Ovary (tissue), 3 donors: ENCODE measurements at regions not wholly inside any gene's neighbourhood (a gene's known extent, or its start where the extent isn't known, plus 50 kb on each side); places are given as distances from the start of the nearest gene placed in this dataset.

Experiments
- POLR2A ChIP-seq: fragments of 450-650 bp; IDR thresholded peaks from one replicate; pipeline ENCODE4 v1.6.1; 2017; ENCODE audit warnings: antibody characterized with exemption, mild to moderate bottlenecking, moderate library complexity
- TF ChIP-seq, protein P1 (sequence below), 3 donors: fragments of 450-650 bp in 2 of 3; fragments of 200-600 bp in 1 of 3; IDR thresholded peaks; one replicate each; pipeline versions ENCODE4 v1.5.1 to v1.8.0; 2016 to 2022; ENCODE audit warnings: antibody characterized with exemption in 3 of 3, mild to moderate bottlenecking in 1 of 3
- donor health status: DM: no; HTN: no; CAD: no.

DNA sequence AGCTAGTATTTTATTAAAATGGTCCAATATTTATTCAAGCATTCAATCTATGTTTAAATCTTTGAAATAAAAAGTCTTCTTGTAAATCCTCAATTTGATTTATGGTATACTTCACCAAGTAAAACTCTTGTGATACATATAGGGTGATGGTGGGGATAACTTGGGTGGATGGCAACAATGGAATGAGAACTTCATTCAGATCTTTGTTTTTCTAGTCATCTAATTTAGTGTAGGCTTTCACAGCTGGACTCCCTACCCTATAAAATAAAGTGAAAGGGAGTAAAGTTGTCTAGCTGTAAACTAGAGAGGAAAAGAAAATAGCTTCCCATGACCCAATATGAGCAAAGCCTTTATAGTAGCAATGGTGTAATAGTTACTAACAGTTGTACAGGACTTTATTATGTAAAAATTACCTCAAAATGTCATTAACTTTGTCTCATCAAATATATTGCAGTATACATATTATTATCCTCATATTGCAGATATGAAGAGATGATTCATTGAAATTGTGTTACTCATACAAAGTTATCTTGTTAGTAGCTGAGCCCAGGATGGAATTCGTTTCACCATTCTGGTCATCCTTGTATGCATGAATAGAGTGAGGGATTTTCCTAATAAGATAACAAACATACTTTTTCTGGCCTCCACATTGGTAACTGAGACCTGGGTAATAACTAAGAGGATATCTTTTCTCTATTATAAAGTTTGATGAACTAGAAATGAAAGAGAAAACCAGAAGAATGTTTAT is 1377.7 kb upstream of the ADGRL4 start:
- TF ChIP-seq, protein P1, sequence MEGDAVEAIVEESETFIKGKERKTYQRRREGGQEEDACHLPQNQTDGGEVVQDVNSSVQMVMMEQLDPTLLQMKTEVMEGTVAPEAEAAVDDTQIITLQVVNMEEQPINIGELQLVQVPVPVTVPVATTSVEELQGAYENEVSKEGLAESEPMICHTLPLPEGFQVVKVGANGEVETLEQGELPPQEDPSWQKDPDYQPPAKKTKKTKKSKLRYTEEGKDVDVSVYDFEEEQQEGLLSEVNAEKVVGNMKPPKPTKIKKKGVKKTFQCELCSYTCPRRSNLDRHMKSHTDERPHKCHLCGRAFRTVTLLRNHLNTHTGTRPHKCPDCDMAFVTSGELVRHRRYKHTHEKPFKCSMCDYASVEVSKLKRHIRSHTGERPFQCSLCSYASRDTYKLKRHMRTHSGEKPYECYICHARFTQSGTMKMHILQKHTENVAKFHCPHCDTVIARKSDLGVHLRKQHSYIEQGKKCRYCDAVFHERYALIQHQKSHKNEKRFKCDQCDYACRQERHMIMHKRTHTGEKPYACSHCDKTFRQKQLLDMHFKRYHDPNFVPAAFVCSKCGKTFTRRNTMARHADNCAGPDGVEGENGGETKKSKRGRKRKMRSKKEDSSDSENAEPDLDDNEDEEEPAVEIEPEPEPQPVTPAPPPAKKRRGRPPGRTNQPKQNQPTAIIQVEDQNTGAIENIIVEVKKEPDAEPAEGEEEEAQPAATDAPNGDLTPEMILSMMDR (IDR thresholded peaks at IDR 0.05): no peak
- TF ChIP-seq POLR2A: no peak
